H1 (cell line): ENCODE measurements at regions not wholly inside any gene's neighbourhood (a gene's known extent, or its start where the extent isn't known, plus 50 kb on each side); places are given as distances from the start of the nearest gene placed in this dataset.

Source experiments
- CTCF ChIA-PET: fragments of 300-600 bp; sonication (Branson Sonifier 250); formaldehyde crosslinking; loops from one replicate; lab custom pipeline; 2021; ENCODE audit not compliant: partially characterized antibody; lab: Charles Lee
- POLR2A ChIA-PET: fragments of 300-600 bp; sonication (Branson Sonifier 250); formaldehyde crosslinking; loops from one replicate; lab custom pipeline; 2021; ENCODE audit warnings: inconsistent platforms; ENCODE audit not compliant: partially characterized antibody; lab: Charles Lee
- DNase-seq, 2 experiments: peaks; one replicate each; pipeline versions ENCODE4 v3.0.0 to v3.0.0-alpha.2; 2010 to 2022; ENCODE audit warnings: low spot score in 2 of 2, low read depth in 1 of 2, mixed read lengths in 1 of 2
- FAIRE-seq: peaks from 2 replicates; lab custom pipeline; 2011; peaks lifted over from hg19 to GRCh38; lab: Jason Lieb, UNC
- H2AFZ ChIP-seq: 2 replicates; pipeline ENCODE4 v1.8.1; 2012; ENCODE audit warnings: low read length, inconsistent platforms
- H2AK5ac ChIP-seq: 2 replicates; pipeline ENCODE4 v1.6.1; 2013; ENCODE audit warnings: low read depth, low read length
- H2BK120ac ChIP-seq: replicated peaks from 2 replicates; pipeline ENCODE3; 2013; ENCODE audit warnings: low read depth, low read length, inconsistent platforms
- H2BK12ac ChIP-seq: 2 replicates; pipeline ENCODE4 v1.6.1; 2013; ENCODE audit warnings: low read depth, low read length
- H2BK15ac ChIP-seq: 2 replicates; pipeline ENCODE4 v1.6.1; 2013; ENCODE audit warnings: low read length
- H2BK20ac ChIP-seq: 2 replicates; pipeline ENCODE4 v1.6.1; 2013; ENCODE audit warnings: low read length
- H2BK5ac ChIP-seq: 2 replicates; pipeline ENCODE4 v1.6.1; 2013; ENCODE audit warnings: low read depth, low read length
- H3K14ac ChIP-seq: 2 replicates; pipeline ENCODE4 v1.6.1; 2013; ENCODE audit warnings: inconsistent platforms; ENCODE audit not compliant: insufficient read length
- H3K18ac ChIP-seq: 2 replicates; pipeline ENCODE4 v1.6.1; 2013; ENCODE audit warnings: low read length; ENCODE audit errors: extremely low read depth
- H3K23ac ChIP-seq: 2 replicates; pipeline ENCODE4 v1.6.1; 2013; ENCODE audit warnings: inconsistent platforms; ENCODE audit not compliant: insufficient read length
- H3K23me2 ChIP-seq: 2 replicates; pipeline ENCODE4 v1.6.1; 2013; ENCODE audit warnings: low read depth, low read length
- H3K27ac ChIP-seq: 2 replicates; pipeline ENCODE4 v1.6.1; 2011; ENCODE audit warnings: low read depth, low read length, inconsistent platforms
- H3K27me3 ChIP-seq, 4 experiments: replicated peaks in 1 of 4; 1 replicate in 1 of 4; 2 replicates in 3 of 4; pipeline versions ENCODE4 v1.6.1 to v1.8.1; 2011 to 2013; ENCODE audit warnings: low read length in 3 of 4, mild to moderate bottlenecking in 3 of 4, inconsistent platforms in 2 of 4, mixed read lengths in 2 of 4, moderate library complexity in 1 of 4; ENCODE audit not compliant: control insufficient read depth in 3 of 4, insufficient read depth in 3 of 4; ENCODE audit errors: extremely low read depth in 1 of 4
- H3K36me3 ChIP-seq, 4 experiments: 2 replicates each; pipeline versions ENCODE4 v1.6.1 to v1.8.1; 2011 to 2013; ENCODE audit warnings: mild to moderate bottlenecking in 4 of 4, low read length in 3 of 4, moderate library complexity in 2 of 4, control low read depth in 1 of 4, inconsistent platforms in 1 of 4; ENCODE audit not compliant: insufficient read depth in 4 of 4, control insufficient read depth in 2 of 4
- H3K4ac ChIP-seq: replicated peaks from 2 replicates; pipeline ENCODE3; 2013; ENCODE audit warnings: low read length, low read depth, mixed read lengths, inconsistent platforms; ENCODE audit not compliant: insufficient read length
- H3K4me1 ChIP-seq, 4 experiments: replicated peaks in 1 of 4; 1 replicate in 1 of 4; 2 replicates in 3 of 4; pipeline versions ENCODE4 v1.6.1 to v1.8.1; 2011 to 2013; ENCODE audit warnings: low read length in 3 of 4, inconsistent platforms in 2 of 4, mixed read lengths in 1 of 4; ENCODE audit not compliant: insufficient read depth in 4 of 4, control insufficient read depth in 3 of 4
- H3K4me2 ChIP-seq, 2 experiments: 2 replicates each; pipeline versions ENCODE4 v1.6.1 to v1.8.1; 2011 to 2013; ENCODE audit warnings: low read depth in 2 of 2, low read length in 2 of 2, control low read depth in 1 of 2, inconsistent platforms in 1 of 2, mild to moderate bottlenecking in 1 of 2; ENCODE audit not compliant: insufficient read depth in 1 of 2
- H3K4me3 ChIP-seq, 4 experiments: fragments of 200-600, 300-600 bp in 1 of 4; sonication (generic), shearing (Covaris generic), sonication (Bioruptor Twin) in 1 of 4; 2 replicates each; pipeline versions ENCODE4 v1.5.1 to v1.8.1; 2011 to 2016; ENCODE audit warnings: low read length in 4 of 4, low read depth in 3 of 4, control low read depth in 2 of 4, inconsistent platforms in 2 of 4, mild to moderate bottlenecking in 2 of 4, mixed read lengths in 1 of 4, moderate library complexity in 1 of 4; ENCODE audit not compliant: insufficient read depth in 2 of 4; ENCODE audit errors: extremely low read depth in 1 of 4
- H3K56ac ChIP-seq: replicated peaks from 2 replicates; pipeline ENCODE3; 2013; ENCODE audit warnings: low read depth, mild to moderate bottlenecking, mixed read lengths, low read length, inconsistent platforms; ENCODE audit not compliant: insufficient read length
- H3K79me1 ChIP-seq: 2 replicates; pipeline ENCODE4 v1.6.1; 2013; ENCODE audit warnings: low read depth, low read length, control low read depth
- H3K79me2 ChIP-seq, 2 experiments: 2 replicates each; pipeline versions ENCODE4 v1.6.1 to v1.8.1; 2012 to 2013; ENCODE audit warnings: low read length in 2 of 2, mild to moderate bottlenecking in 2 of 2, inconsistent platforms in 1 of 2; ENCODE audit not compliant: insufficient read depth in 2 of 2, control insufficient read depth in 1 of 2
- H3K9ac ChIP-seq, 4 experiments: replicated peaks in 1 of 4; 1 replicate in 1 of 4; 2 replicates in 3 of 4; pipeline versions ENCODE4 v1.6.1 to v1.8.1; 2011 to 2013; ENCODE audit warnings: low read depth in 3 of 4, low read length in 3 of 4, control low read depth in 2 of 4, mild to moderate bottlenecking in 2 of 4, moderate library complexity in 2 of 4, inconsistent platforms in 1 of 4; ENCODE audit errors: extremely low read depth in 1 of 4
- H3K9me3 ChIP-seq, 2 experiments: 2 replicates each; pipeline versions ENCODE4 v1.6.1 to v1.8.1; 2012 to 2013; ENCODE audit warnings: mild to moderate bottlenecking in 2 of 2, moderate library complexity in 2 of 2, control low read depth in 1 of 2, inconsistent platforms in 1 of 2, low read depth in 1 of 2, low read length in 1 of 2, mixed read lengths in 1 of 2; ENCODE audit not compliant: insufficient read depth in 2 of 2
- H4K20me1 ChIP-seq, 2 experiments: replicated peaks in 1 of 2; 2 replicates each; pipeline versions ENCODE3 to v1.8.1; 2011 to 2013; ENCODE audit warnings: inconsistent platforms in 2 of 2, low read length in 2 of 2, mild to moderate bottlenecking in 1 of 2; ENCODE audit not compliant: insufficient read depth in 2 of 2, control insufficient read depth in 1 of 2
- H4K5ac ChIP-seq: 2 replicates; pipeline ENCODE4 v1.6.1; 2013; ENCODE audit warnings: low read length, low read depth, mixed read lengths, inconsistent platforms; ENCODE audit not compliant: insufficient read length
- H4K8ac ChIP-seq: 2 replicates; pipeline ENCODE4 v1.8.0; 2013; ENCODE audit warnings: mild to moderate bottlenecking, moderate library complexity, low read length, inconsistent platforms; ENCODE audit not compliant: insufficient read depth; ENCODE audit errors: extremely low read depth
- H4K91ac ChIP-seq: replicated peaks from 2 replicates; pipeline ENCODE3; 2013; ENCODE audit warnings: low read length, mixed read lengths, inconsistent platforms; ENCODE audit not compliant: insufficient read length
- CTBP2 ChIP-seq: IDR thresholded peaks from 2 replicates; pipeline ENCODE4 v1.7.0; 2011; ENCODE audit warnings: borderline replicate concordance, mild to moderate bottlenecking, moderate library complexity, mixed read lengths, low read length; ENCODE audit not compliant: insufficient read depth, insufficient read length
- NANOG ChIP-seq: IDR thresholded peaks from 2 replicates; pipeline ENCODE4 v1.6.1; 2011; ENCODE audit warnings: low read length, low read depth, mild to moderate bottlenecking, inconsistent platforms; ENCODE audit not compliant: insufficient read depth, poor library complexity, severe bottlenecking
- RFX5 ChIP-seq: IDR thresholded peaks from 2 replicates; pipeline ENCODE4 v1.6.1; 2011; ENCODE audit warnings: low read depth, low read length, improper control_type of control experiment, borderline replicate concordance
- SIN3A ChIP-seq, 2 experiments: IDR thresholded peaks in 1 of 2; conservative IDR thresholded peaks in 1 of 2; 2 replicates each; pipeline ENCODE4 v1.6.1; 2011 to 2012; ENCODE audit warnings: low read length in 2 of 2, improper control_type of control experiment in 1 of 2, low read depth in 1 of 2, mild to moderate bottlenecking in 1 of 2
- WGBS, 2 experiments: shearing (Covaris generic) in 1 of 2; methylation state at CpG; one replicate each; pipeline versions ENCODE4 v1.1.6 to v1.1.7; 2013 to 2015; ENCODE audit warnings: low lambda C conversion rate in 2 of 2, mixed read lengths in 2 of 2, inconsistent platforms in 1 of 2, low coverage in 1 of 2, missing lambda C conversion rate in 1 of 2; ENCODE audit not compliant: insufficient replicate concordance in 2 of 2, insufficient coverage in 1 of 2, insufficient read length in 1 of 2; ENCODE audit errors: extremely low coverage in 1 of 2, missing lambda C conversion rate in 1 of 2; 5-methylcytosine and 5-hydroxymethylcytosine counted together

GRCh38 chr6:84979541-84979940, 215.1 kb upstream of the TBX18 start:
- WGBS, 2 experiments = 92% methylated on average over 1 of the region's 1 CpG; no CpG with 5 or more reads in 1 of the 2 experiments

More at GRCh38 chr6:84979541-84979940, 215.1 kb upstream of the TBX18 start:
- no peak overlapping the region for H4K91ac ChIP-seq
- no peak overlapping the region for H3K4me3 ChIP-seq
- H3K14ac ChIP-seq = no peak overlapping the region
- no peak overlapping the region for H4K8ac ChIP-seq
- H2BK15ac ChIP-seq = no peak overlapping the region
- no peak for FAIRE-seq
- no peak overlapping the region for H3K56ac ChIP-seq
- ChIA-PET POLR2A (no interaction called here), CTCF (no interaction called here)
- no peak overlapping the region for H3K23ac ChIP-seq
- no peak overlapping the region for H3K9ac ChIP-seq
- H3K27me3 ChIP-seq = no peaks in the 10 kb centered on the region
- no peak overlapping the region for H2BK120ac ChIP-seq
- DNase-seq = no peak
- H3K4me2 ChIP-seq = no peak overlapping the region
- no peaks in the 10 kb centered on the region for H3K9me3 ChIP-seq
- no peaks in the 10 kb centered on the region for H3K4me1 ChIP-seq
- no peaks in the 10 kb centered on the region for H3K79me2 ChIP-seq
- H3K27ac ChIP-seq = no peak overlapping the region
- no peak overlapping the region for H2BK5ac ChIP-seq
- no peak overlapping the region for H3K18ac ChIP-seq
- H2AK5ac ChIP-seq = no peak overlapping the region
- H2BK20ac ChIP-seq = no peak overlapping the region
- no peak overlapping the region for H2AFZ ChIP-seq
- no peak for TF ChIP-seq CTBP2
- TF ChIP-seq SIN3A (conservative IDR thresholded peaks at IDR 0.05 in 1 of 2, IDR thresholded peaks at IDR 0.05 in 1 of 2; ENCODE audit: low read depth in 1 of 2, low read length in 2 of 2) = no peak
- TF ChIP-seq RFX5 = no peak
- no peak for TF ChIP-seq NANOG
- H4K5ac ChIP-seq = no peak overlapping the region
- H2BK12ac ChIP-seq = no peak overlapping the region
- no peaks in the 10 kb centered on the region for H4K20me1 ChIP-seq
- H3K79me1 ChIP-seq = no peaks in the 10 kb centered on the region
- no peaks in the 10 kb centered on the region for H3K23me2 ChIP-seq
- no peaks in the 10 kb centered on the region for H3K36me3 ChIP-seq
- no peak overlapping the region for H3K4ac ChIP-seq
